NCI-H146 (cell line): ENCODE measurements at regions not wholly inside any gene's neighbourhood (a gene's known extent, or its start where the extent isn't known, plus 50 kb on each side); places are given as distances from the start of the nearest gene placed in this dataset.

Source experiments
- DNase-seq: peaks from one replicate; lab custom pipeline; 2025; lab: John Stamatoyannopoulos, UW

- no peak for DNase-seq
These were observed 117.2 kb downstream of the GADD45G start for GRCh38 chr9:89721971-89722530.

GRCh38 chr9:89722712-89723111 is 117.9 kb downstream of the GADD45G start:
- no peak for DNase-seq

GRCh38 chr9:89723469-89724100 is 118.8 kb downstream of the GADD45G start:
- DNase-seq = no peak

- DNase-seq = no peak
These were observed 119.8 kb downstream of the GADD45G start for GRCh38 chr9:89724659-89725058.

- no peak for DNase-seq
These were observed 120.5 kb downstream of the GADD45G start for GRCh38 chr9:89725271-89725670.

GRCh38 chr9:89729954-89730530 is 125.2 kb downstream of the GADD45G start:
- no peak for DNase-seq

- peak; percentile 94 for DNase-seq
These were observed 125.9 kb downstream of the GADD45G start for GRCh38 chr9:89730715-89731114.

- DNase-seq = no peak
These were observed 126.7 kb downstream of the GADD45G start for GRCh38 chr9:89731262-89732182.

- DNase-seq = peak; percentile 36
These were observed 127.6 kb downstream of the GADD45G start for GRCh38 chr9:89732295-89732938.

- DNase-seq = no peak
These were observed 128.1 kb downstream of the GADD45G start for GRCh38 chr9:89732939-89733324.

GRCh38 chr9:89734600-89735041 is 129.8 kb downstream of the GADD45G start:
- no peak for DNase-seq

- DNase-seq = peak; percentile 13
These were observed 133.5 kb downstream of the GADD45G start for GRCh38 chr9:89738137-89738932.

GRCh38 chr9:89739511-89739910 is 134.7 kb downstream of the GADD45G start:
- no peak for DNase-seq

- no peak for DNase-seq
These were observed 135.1 kb downstream of the GADD45G start for GRCh38 chr9:89739916-89740315.

GRCh38 chr9:89740722-89741121 is 135.9 kb downstream of the GADD45G start:
- no peak for DNase-seq

GRCh38 chr9:89742660-89743059 is 137.8 kb downstream of the GADD45G start:
- DNase-seq = no peak

- DNase-seq = no peak
These were observed 138.4 kb downstream of the GADD45G start for GRCh38 chr9:89743216-89743572.

- no peak for DNase-seq
These were observed 138.9 kb downstream of the GADD45G start for GRCh38 chr9:89743573-89744254.

GRCh38 chr9:89744255-89744648 is 139.4 kb downstream of the GADD45G start:
- no peak for DNase-seq

- no peak for DNase-seq
These were observed 139.9 kb downstream of the GADD45G start for GRCh38 chr9:89744730-89745129.
